BJ (cell line): ENCODE measurements at regions not wholly inside any gene's neighbourhood (a gene's known extent, or its start where the extent isn't known, plus 50 kb on each side); places are given as distances from the start of the nearest gene placed in this dataset.

Experiments
- CTCF ChIA-PET: fragments of 350-600 bp; formaldehyde crosslinking; extraction: SDS; loops from one replicate; lab custom pipeline; 2021; ENCODE audit warnings: antibody characterized with exemption, inconsistent platforms; lab: Yijun Ruan, JAX
- POLR2A ChIA-PET: fragments of 300-600 bp; sonication (Branson Sonifier 250); formaldehyde crosslinking; extraction: SDS; loops from one replicate; lab custom pipeline; 2021; ENCODE audit warnings: antibody characterized with exemption; lab: Charles Lee
- DNase-seq: peaks from one replicate; pipeline ENCODE4 v3.0.0-alpha.2; 2011; ENCODE audit warnings: low read depth
- H3K27me3 ChIP-seq: 2 replicates; pipeline ENCODE4 v1.6.0; 2011; ENCODE audit warnings: low read length; ENCODE audit not compliant: control insufficient read depth, insufficient read depth
- H3K36me3 ChIP-seq: 2 replicates; pipeline ENCODE4 v1.5.1; 2011; ENCODE audit warnings: low read length; ENCODE audit not compliant: control insufficient read depth, insufficient read depth
- H3K4me3 ChIP-seq: 2 replicates; pipeline ENCODE4 v1.5.1; 2011; ENCODE audit warnings: low read depth, mild to moderate bottlenecking, control low read depth, low read length
- CTCF ChIP-seq: IDR thresholded peaks from 2 replicates; pipeline ENCODE4 v1.5.1; 2011; ENCODE audit warnings: low read depth, mild to moderate bottlenecking, control low read depth, inconsistent platforms, low read length, moderate library complexity; ENCODE audit not compliant: insufficient read depth

- no peaks in the 10 kb centered on the region for H3K36me3 ChIP-seq
- no peak overlapping the region for H3K4me3 ChIP-seq
- POLR2A ChIA-PET = no interaction called here
- H3K27me3 ChIP-seq = no peaks in the 10 kb centered on the region
- no peak for TF ChIP-seq CTCF
- CTCF ChIA-PET = no interaction called here
- no peak for DNase-seq
Observed at GRCh38 chr20:55615818-55616217, 389.5 kb downstream of the CBLN4 start.

GRCh38 chr20:55614220-55614757, 391.0 kb downstream of the CBLN4 start:
- no peaks in the 10 kb centered on the region for H3K27me3 ChIP-seq
- TF ChIP-seq CTCF = no peak
- DNase-seq = no peak
- H3K4me3 ChIP-seq = no peak overlapping the region
- H3K36me3 ChIP-seq = no peaks in the 10 kb centered on the region
- ChIA-PET CTCF (no interaction called here), POLR2A (no interaction called here)

GRCh38 chr20:55610756-55611155, 394.6 kb downstream of the CBLN4 start:
- CTCF ChIA-PET = no interaction called here
- H3K36me3 ChIP-seq = no peaks in the 10 kb centered on the region

GRCh38 chr20:55605594-55605993, 399.7 kb downstream of the CBLN4 start:
- ChIA-PET CTCF (interaction anchor here (0.6 kb wide), 1 partner anchor 16 kb away, joined by 3 read pairs; no protein-coding TSS in a partner anchor), POLR2A (no interaction called here)
- Histone ChIP-seq H3K36me3 (no peaks in the 10 kb centered on the region), H3K27me3 (no peaks in the 10 kb centered on the region), H3K4me3 (no peak overlapping the region)
- no peak for DNase-seq
- no peak for TF ChIP-seq CTCF

More at GRCh38 chr20:55610756-55611155, 394.6 kb downstream of the CBLN4 start:
- DNase-seq = no peak
- Histone ChIP-seq H3K4me3 (no peak overlapping the region), H3K27me3 (no peaks in the 10 kb centered on the region)
- no peak for TF ChIP-seq CTCF
- POLR2A ChIA-PET = no interaction called here

GRCh38 chr20:55597526-55597925, 407.8 kb downstream of the CBLN4 start:
- CTCF ChIA-PET = no interaction called here
- DNase-seq = no peak
- Histone ChIP-seq H3K27me3 (no peaks in the 10 kb centered on the region), H3K36me3 (no peaks in the 10 kb centered on the region), H3K4me3 (no peak overlapping the region)
- POLR2A ChIA-PET = no interaction called here
- no peak for TF ChIP-seq CTCF
